ENCODE measurements at regions not wholly inside any gene's neighbourhood (a gene's known extent, or its start where the extent isn't known, plus 50 kb on each side); places are given as distances from the start of the nearest gene placed in this dataset.

DNA sequence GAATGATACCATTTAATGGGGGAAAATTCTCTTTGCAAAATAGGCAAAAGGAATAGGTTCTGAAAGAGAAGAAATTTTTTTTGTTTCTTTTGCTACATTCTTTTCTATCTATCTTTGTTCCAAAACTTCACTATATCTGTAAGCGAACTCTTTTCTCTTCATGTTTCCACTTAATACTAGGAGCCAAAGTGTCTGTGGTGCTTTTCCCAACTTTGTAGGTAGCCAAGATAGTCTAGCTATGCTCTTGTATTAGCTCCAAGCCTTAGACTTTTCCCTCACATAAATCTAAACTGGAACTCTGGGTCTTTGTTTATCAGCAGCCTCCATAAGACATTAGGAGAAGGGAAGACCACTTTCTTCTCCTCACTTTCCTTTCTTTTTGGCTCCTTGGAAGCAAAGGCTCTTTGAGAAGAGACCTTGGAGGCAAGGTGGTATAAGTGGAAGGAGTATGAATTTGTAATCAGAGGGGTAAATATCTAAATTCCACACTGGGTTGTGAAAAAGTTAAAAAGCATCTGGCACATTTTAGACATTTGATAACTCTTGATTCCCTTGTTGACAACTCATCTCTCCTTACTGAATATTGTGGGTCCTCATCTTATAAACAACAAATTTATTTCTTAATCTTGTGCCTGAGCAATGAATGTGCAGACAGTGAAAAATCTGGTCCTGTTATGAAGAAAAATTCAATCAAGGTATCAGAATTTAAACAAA is 130.0 kb downstream of the EHF start:
- Mint-ChIP-seq H3K9me3 (no peaks in the 10 kb centered on the region), H3K27ac (no peak overlapping the region), H3K36me3 (no peaks in the 10 kb centered on the region), H3K4me1 (no peaks in the 10 kb centered on the region), H3K27me3 (peaks cover 23% of the 10 kb centered on the region), H3K4me3 (no peak overlapping the region)
- ATAC-seq = no peak

DNA sequence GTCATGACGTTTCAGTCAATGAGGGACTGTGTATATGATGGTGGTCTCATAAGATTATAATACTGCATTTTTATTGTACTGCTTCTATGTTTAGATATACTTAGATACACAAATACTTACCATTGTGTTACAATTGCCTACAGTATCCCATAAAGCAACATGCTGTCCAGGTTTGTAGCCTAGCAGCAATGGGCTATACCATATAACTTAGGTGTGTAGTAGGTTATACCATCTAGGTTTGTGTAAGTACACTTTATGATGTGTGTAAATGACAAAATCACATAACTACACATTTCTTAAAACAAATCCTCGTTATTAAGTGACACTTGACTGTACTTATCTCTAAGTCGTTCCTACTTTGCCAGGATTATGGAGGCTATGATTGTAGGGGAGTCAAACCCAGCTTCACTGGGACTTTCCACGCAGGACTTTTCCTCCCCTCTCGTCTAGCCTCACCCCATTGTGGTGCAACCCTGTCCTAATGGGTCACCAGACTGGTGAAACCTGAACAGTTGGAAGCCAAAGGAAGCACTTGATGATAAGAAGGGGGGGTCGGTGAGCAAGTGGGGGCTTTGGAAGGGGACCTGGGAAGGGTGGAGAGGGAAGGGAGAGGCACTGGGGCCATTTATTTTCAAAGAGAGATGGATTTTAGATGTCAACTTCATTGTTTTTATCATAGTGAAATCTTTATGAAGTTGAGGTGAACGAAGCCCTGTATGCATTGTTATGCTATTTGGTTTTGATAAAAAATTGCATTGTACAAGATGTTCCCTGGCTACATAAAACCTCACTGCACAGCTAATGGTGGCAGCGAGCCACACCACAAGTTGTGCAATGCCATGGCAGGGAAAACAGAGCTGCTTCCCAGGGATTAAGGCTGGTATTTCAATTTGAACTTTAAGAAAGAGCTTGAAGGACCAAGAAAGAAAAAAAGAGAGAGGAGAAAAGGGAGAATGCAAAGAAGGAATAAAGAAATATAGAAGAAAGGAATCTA is 129.1 kb downstream of the EHF start:
- H3K27ac Mint-ChIP-seq = no peak overlapping the region
- H3K4me1 Mint-ChIP-seq = no peaks in the 10 kb centered on the region
- no peaks in the 10 kb centered on the region for H3K36me3 Mint-ChIP-seq
- H3K4me3 Mint-ChIP-seq = no peak overlapping the region
- H3K9me3 Mint-ChIP-seq = no peaks in the 10 kb centered on the region
- H3K27me3 Mint-ChIP-seq = peaks cover 16% of the 10 kb centered on the region
- ATAC-seq = no peak

DNA sequence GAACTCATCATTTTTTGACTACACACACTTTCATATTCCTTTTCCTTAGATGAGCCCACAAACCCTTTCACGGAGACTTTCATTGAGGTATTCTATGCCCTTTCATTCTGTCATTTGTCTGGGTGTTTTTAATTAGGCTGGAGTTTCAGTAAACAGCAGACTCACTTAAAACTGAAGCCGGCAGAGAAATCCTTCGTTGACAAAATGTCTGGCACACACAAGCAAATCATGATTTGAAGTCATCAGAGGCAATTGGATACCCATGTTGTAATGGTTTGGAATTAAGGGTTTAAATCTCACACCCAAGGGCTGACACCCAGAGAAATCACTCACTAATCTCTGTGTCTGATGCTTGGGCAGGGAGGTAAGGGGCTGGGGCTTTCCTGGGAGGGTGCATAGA is 127.1 kb downstream of the EHF start:
- Mint-ChIP-seq H3K4me1 (no peaks in the 10 kb centered on the region), H3K9me3 (no peaks in the 10 kb centered on the region), H3K4me3 (no peak overlapping the region), H3K27ac (no peak overlapping the region), H3K36me3 (no peaks in the 10 kb centered on the region), H3K27me3 (peaks cover 16% of the 10 kb centered on the region)
- no peak for ATAC-seq

DNA sequence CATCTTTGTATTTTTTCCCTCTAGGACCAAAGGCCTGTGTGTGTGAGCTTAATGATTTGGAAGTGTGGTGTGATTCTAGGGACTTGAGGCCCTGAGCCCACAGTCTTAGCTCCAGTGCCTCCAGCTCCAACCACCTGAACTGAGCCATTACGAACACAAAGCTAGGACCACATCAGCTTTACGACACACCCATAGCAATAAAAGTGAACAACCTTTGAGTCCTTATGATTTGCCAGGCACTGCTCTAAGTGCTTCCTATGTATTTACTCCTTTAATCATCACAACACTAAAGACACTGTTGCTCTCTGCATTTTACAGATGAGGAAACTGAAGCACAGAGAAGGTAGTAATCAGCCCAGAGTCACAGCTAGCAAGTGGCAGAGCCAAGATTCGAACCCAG is 126.4 kb downstream of the EHF start:
- no peak overlapping the region for H3K4me3 Mint-ChIP-seq

DNA sequence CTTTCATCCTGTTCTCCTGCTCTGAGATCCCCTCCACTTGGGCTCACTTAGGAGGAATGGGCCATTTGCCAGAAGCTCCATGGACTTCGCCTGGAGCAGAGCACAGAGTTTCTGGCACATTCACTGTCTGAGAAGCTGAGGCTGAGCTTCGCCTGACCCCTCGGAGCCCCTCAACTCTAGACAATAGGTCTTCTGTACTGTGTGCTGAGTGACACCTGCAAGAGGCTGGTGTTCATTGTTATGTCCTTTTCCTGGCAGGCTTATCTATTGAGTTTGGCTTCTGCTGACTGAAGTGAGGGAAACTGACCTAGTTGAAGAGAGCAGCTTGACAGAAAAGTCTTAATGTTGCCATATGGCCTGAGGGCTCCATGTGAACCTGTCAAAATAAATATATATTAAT is 124.3 kb downstream of the EHF start:
- H3K27me3 Mint-ChIP-seq = peaks cover 23% of the 10 kb centered on the region
- H3K9me3 Mint-ChIP-seq = no peaks in the 10 kb centered on the region
- H3K4me3 Mint-ChIP-seq = no peak overlapping the region
- H3K27ac Mint-ChIP-seq = no peak overlapping the region
- ATAC-seq = no peak
- H3K36me3 Mint-ChIP-seq = no peaks in the 10 kb centered on the region
- no peaks in the 10 kb centered on the region for H3K4me1 Mint-ChIP-seq

More for the DNA sequence above, 126.4 kb downstream of the EHF start:
- Mint-ChIP-seq H3K36me3 (no peaks in the 10 kb centered on the region), H3K4me1 (no peaks in the 10 kb centered on the region), H3K9me3 (no peaks in the 10 kb centered on the region), H3K27ac (no peak overlapping the region), H3K27me3 (peaks cover 16% of the 10 kb centered on the region)
- ATAC-seq = no peak

DNA sequence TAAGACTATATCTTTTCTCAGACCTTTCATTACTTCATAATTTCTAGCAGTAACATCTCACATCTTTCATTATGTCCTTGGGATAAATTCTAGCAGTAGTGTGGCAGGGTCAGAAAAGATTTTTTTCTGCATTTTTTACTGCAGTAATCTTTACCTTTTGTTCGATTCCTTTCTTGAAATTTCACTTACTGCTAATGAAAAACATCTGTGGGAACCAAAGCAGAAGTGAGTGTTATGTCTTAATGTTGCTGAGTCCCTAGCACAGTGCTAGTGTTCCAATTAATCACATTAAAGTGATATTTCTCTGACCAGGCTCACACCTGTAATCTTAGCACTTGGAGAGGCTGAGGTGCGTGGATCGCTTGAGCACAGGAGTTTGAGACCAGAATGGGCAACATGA is 123.6 kb downstream of the EHF start:
- ATAC-seq = no peak
- H3K4me3 Mint-ChIP-seq = no peak overlapping the region
- H3K9me3 Mint-ChIP-seq = no peaks in the 10 kb centered on the region
- no peaks in the 10 kb centered on the region for H3K36me3 Mint-ChIP-seq
- peaks cover 23% of the 10 kb centered on the region for H3K27me3 Mint-ChIP-seq
- no peaks in the 10 kb centered on the region for H3K4me1 Mint-ChIP-seq
- no peak overlapping the region for H3K27ac Mint-ChIP-seq

DNA sequence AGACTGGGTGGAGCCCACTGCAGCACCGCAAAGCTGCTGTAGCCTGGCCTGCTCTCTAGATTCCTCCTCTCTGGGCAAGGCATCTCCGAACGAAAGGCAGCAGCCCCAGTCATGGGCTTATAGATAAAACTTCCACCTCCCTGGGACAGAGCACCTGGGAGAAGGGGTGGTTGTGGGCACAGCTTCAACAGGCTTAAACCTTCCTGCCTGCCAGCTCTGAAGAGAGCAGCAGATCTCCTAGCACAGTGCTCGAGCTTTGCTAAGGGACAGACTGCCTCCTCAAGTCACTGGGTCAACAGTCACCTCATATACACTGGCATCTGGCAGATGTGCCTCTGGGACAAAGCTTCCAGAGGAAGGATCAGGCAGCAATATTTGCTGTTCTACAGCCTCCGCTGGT is 117.3 kb downstream of the EHF start:
- H3K27me3 Mint-ChIP-seq = peaks cover 51% of the 10 kb centered on the region
- no peak for ATAC-seq
- H3K27ac Mint-ChIP-seq = no peak overlapping the region

DNA sequence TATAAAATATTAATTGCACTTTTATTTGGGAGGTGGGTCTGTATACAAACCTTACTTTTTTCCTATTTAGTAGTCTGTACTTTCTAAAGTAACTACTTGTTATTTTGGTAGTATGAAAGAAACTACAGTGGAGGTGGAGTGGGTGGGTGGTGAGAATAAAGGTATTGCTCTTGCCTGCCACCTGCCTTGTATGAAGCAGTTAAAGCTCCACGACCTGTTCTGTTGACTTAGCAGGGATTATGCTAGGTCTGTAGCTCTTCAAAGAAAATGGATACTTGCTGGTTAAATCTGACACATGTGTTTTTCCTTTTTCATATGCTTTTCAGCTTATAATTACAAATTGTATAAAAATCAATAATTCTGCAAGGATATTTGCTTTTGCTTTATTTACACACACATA is 111.9 kb downstream of the EHF start:
- peaks cover 58% of the 10 kb centered on the region for H3K27me3 Mint-ChIP-seq
- no peak overlapping the region for H3K4me3 Mint-ChIP-seq
- H3K27ac Mint-ChIP-seq = no peak overlapping the region
- no peaks in the 10 kb centered on the region for H3K4me1 Mint-ChIP-seq
- no peaks in the 10 kb centered on the region for H3K9me3 Mint-ChIP-seq
- ATAC-seq = no peak
- no peaks in the 10 kb centered on the region for H3K36me3 Mint-ChIP-seq

More for the DNA sequence above, 117.3 kb downstream of the EHF start:
- H3K9me3 Mint-ChIP-seq = no peaks in the 10 kb centered on the region
- no peaks in the 10 kb centered on the region for H3K36me3 Mint-ChIP-seq
- H3K4me1 Mint-ChIP-seq = no peaks in the 10 kb centered on the region
- no peak overlapping the region for H3K4me3 Mint-ChIP-seq

DNA sequence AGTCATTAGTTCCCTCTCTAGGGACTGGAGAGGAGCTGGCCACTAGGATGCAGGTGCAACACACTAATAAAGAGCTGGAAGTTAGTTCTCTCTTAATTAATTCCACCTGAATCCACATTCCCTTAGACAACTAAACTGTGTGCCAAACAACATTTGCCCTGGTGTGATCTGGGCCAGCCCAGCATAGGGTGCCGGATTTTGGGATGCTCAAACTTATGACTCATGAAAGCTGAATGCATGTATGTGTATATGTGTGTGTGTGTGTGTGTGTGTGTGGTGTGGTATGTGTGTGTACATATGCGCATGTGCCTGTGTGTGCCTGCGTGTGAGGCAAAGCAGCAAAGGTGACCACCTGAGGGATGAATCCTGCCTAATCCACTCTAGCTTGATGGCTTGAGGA is 110.7 kb downstream of the EHF start:
- ATAC-seq = no peak
- Mint-ChIP-seq H3K27me3 (peaks cover 54% of the 10 kb centered on the region), H3K36me3 (no peaks in the 10 kb centered on the region), H3K9me3 (no peaks in the 10 kb centered on the region), H3K4me3 (no peak overlapping the region), H3K27ac (no peak overlapping the region), H3K4me1 (no peaks in the 10 kb centered on the region)

DNA sequence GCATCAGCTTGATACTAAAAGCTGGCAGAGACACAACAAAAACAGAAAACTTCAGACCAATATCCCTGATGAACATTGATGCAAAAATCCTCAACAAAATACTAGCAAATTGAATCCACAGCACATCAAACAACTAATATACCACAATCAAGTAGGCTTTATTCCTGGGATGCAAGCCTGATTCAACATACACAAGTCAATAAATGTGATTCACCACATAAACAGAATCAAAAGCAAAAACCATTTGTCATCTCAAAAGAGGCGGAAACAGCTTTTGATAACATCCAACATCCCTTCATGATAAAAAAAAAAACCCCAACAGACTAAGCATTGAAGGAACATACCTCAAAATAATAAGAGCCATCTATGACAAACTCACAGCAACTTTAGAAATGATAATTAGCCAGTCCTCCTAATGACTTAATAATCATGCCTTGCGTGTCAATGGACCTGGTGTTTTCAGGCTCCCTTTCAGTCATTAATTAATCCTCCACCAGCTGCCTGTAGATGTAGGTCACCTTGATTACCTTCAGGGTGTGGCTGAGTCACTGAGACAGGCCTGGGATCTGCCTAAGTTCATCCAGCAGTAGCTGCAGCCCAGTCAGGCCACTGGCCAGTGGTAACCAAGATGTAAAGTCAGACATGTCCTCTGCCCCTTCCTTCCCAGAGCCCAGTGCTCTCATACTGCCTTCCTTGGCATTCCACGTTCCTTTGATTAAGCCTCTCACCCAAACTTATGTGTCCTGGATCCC is 109.8 kb downstream of the EHF start:
- H3K27ac Mint-ChIP-seq = no peak overlapping the region
- H3K4me1 Mint-ChIP-seq = no peaks in the 10 kb centered on the region
- no peaks in the 10 kb centered on the region for H3K9me3 Mint-ChIP-seq
- no peak overlapping the region for H3K4me3 Mint-ChIP-seq
- peaks cover 49% of the 10 kb centered on the region for H3K27me3 Mint-ChIP-seq
- no peak for ATAC-seq
- H3K36me3 Mint-ChIP-seq = no peaks in the 10 kb centered on the region

DNA sequence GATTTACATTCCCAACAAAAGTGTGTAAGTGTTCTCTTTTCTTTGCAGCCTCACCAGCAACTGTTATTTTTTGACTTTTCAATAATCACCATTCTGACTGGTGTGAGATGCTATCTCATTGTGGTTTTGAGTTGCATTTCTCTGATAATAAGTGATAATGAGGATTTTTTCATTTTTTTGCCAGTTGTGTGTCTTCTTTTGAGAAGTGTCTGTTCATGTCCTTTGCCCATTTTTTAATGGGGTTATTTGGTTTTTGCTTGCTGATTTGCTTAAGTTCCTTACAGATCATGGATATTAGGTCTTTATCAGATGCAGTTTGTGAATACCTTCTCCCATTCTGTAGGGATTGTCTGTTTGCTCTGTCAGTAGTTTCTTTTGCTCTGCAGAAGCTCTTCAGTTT is 107.7 kb downstream of the EHF start:
- Mint-ChIP-seq H3K27ac (no peak overlapping the region), H3K27me3 (peaks cover 36% of the 10 kb centered on the region), H3K9me3 (peaks cover 8% of the 10 kb centered on the region)

DNA sequence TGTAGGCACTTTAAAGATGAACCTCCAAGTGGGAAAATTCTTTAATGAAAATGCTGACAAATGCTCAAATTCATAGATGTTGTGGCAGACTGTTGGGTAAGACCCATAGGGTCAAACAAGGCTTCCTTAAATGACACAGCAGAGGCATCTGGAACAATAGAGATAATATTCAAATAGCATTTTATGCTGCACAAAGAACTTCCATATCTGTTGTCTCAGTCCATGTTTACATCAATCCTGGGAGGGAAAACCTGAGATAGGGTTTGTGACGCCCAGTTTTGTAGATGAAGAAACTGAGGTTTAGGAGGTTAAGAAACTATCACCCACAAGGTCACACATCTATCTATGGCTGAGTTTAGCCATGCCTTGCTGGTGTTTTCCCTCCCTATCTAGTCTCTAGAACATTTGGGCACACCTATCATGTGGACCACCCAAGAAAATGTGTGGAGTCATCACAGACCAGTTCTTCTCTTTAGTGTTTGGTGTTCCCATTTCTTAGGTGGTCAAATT is 106.4 kb downstream of the EHF start:
- H3K9me3 Mint-ChIP-seq = peaks cover 10% of the 10 kb centered on the region

More for the DNA sequence above, 107.7 kb downstream of the EHF start:
- no peak for ATAC-seq
- Mint-ChIP-seq H3K4me3 (no peak overlapping the region), H3K4me1 (no peaks in the 10 kb centered on the region), H3K36me3 (no peaks in the 10 kb centered on the region)

DNA sequence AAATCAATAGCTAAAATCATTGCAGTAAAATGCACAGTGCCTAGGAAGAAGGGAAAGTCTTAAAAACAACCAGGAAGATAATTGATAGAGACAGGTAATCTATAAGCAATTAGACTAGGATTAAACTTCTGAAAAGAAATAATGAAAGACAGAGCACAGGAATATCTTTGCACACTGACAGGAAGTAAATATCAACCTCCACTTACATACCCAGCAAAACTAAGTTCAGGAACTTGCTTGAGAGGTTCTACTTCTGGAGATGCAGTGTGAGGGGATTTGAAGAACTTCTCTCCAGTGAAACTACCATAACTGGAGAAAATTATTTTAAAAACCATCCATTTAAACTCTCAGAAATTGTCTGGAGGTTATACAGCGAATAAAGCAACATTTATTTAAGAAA is 104.1 kb downstream of the EHF start:
- no peak for ATAC-seq
- Mint-ChIP-seq H3K27ac (no peak overlapping the region), H3K4me1 (no peaks in the 10 kb centered on the region), H3K36me3 (no peaks in the 10 kb centered on the region), H3K27me3 (peaks cover 16% of the 10 kb centered on the region), H3K4me3 (no peak overlapping the region), H3K9me3 (peaks cover 10% of the 10 kb centered on the region)

More for the DNA sequence above, 106.4 kb downstream of the EHF start:
- Mint-ChIP-seq H3K27me3 (peaks cover 28% of the 10 kb centered on the region), H3K4me1 (no peaks in the 10 kb centered on the region), H3K27ac (no peak overlapping the region), H3K4me3 (no peak overlapping the region), H3K36me3 (no peaks in the 10 kb centered on the region)
- no peak for ATAC-seq

DNA sequence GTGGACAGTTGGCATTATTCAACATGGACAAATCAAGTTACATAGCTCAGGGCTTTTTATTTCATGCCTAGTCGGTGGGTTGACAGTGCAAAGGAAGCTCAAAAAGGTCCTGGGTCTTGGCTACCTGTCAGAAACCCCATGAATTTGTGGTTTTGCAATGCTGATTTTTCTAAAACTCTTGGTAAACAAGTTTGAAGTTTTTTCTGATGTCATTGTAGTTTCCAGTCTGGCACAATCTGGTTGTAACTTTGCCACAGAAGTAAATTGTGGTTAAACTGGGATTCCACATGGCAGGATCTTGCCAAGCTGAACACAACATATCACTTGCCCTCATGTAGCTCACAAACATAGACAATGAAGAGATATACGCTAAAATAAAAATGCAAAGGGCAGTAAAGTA is 100.8 kb downstream of the EHF start:
- no peak overlapping the region for H3K4me3 Mint-ChIP-seq
- H3K27me3 Mint-ChIP-seq = no peaks in the 10 kb centered on the region
- H3K36me3 Mint-ChIP-seq = no peaks in the 10 kb centered on the region
- H3K4me1 Mint-ChIP-seq = no peaks in the 10 kb centered on the region
- no peak for ATAC-seq
- H3K9me3 Mint-ChIP-seq = peaks cover 10% of the 10 kb centered on the region
- H3K27ac Mint-ChIP-seq = no peak overlapping the region

DNA sequence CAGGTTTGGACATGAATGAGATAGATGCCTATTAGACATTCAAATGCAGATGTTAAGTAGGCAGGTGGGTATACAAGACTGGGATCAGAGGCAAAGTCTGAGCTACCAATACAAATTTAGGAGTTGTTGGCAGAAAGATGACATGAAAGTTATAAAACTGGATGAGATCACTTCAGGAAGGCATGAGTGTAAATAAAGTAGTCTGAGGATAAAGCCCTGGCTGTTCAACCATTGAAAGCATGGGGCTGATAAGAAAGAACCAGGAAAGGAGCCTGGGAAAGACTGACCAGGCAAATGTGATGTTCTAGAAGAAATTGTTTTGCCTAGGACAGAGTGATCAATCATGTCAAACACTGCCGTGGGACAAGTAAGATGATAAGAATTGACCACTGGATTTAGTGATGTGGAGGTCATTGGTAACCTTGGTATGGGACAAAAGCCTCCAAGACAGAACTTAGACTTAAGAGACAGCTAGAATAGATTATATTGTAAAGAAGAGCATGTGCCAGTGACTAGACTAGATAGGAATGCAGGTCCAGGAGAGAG is 98.5 kb downstream of the EHF start:
- H3K27me3 Mint-ChIP-seq = no peaks in the 10 kb centered on the region

More for the DNA sequence above, 98.5 kb downstream of the EHF start:
- H3K4me1 Mint-ChIP-seq = no peaks in the 10 kb centered on the region
- H3K36me3 Mint-ChIP-seq = no peaks in the 10 kb centered on the region
- no peak overlapping the region for H3K27ac Mint-ChIP-seq
- no peak for ATAC-seq
- H3K9me3 Mint-ChIP-seq = peaks cover 5% of the 10 kb centered on the region
- no peak overlapping the region for H3K4me3 Mint-ChIP-seq
